Panc1 (cell line): ENCODE measurements at regions not wholly inside any gene's neighbourhood (a gene's known extent, or its start where the extent isn't known, plus 50 kb on each side); places are given as distances from the start of the nearest gene placed in this dataset.

ENCODE experiments used
- CTCF ChIP-seq: fragments of 450-650 bp; IDR thresholded peaks from 2 replicates; pipeline ENCODE4 v1.5.1; 2017; ENCODE audit warnings: mild to moderate bottlenecking
- POLR2AphosphoS5 ChIP-seq: IDR thresholded peaks from 2 replicates; pipeline ENCODE4 v1.6.1; 2012; ENCODE audit warnings: mild to moderate bottlenecking, low read depth, low read length, moderate library complexity
- SIN3A ChIP-seq: IDR thresholded peaks from 2 replicates; pipeline ENCODE4 v1.6.1; 2012; ENCODE audit warnings: low read depth, mild to moderate bottlenecking, low read length, moderate library complexity, borderline replicate concordance; ENCODE audit not compliant: insufficient read depth
- TCF7L2 ChIP-seq: IDR thresholded peaks from 2 replicates; pipeline ENCODE4 v1.6.1; 2011; ENCODE audit warnings: mild to moderate bottlenecking, low read depth, low read length, inconsistent platforms
- TF ChIP-seq, protein P1 (sequence below), 2 experiments: IDR thresholded peaks; 2 replicates each; pipeline ENCODE4 v1.6.1; 2011 to 2012; ENCODE audit warnings: low read depth in 2 of 2, control low read depth in 1 of 2, low read length in 1 of 2, mild to moderate bottlenecking in 1 of 2, moderate library complexity in 1 of 2; ENCODE audit not compliant: insufficient read depth in 1 of 2

GRCh38 chr10:64465653-64466052 lies 944.5 kb downstream of the REEP3 start:
- TF ChIP-seq CTCF (no peak), SIN3A (no peak), POLR2AphosphoS5 (no peak), TCF7L2 (no peak)
- TF ChIP-seq, protein P1, sequence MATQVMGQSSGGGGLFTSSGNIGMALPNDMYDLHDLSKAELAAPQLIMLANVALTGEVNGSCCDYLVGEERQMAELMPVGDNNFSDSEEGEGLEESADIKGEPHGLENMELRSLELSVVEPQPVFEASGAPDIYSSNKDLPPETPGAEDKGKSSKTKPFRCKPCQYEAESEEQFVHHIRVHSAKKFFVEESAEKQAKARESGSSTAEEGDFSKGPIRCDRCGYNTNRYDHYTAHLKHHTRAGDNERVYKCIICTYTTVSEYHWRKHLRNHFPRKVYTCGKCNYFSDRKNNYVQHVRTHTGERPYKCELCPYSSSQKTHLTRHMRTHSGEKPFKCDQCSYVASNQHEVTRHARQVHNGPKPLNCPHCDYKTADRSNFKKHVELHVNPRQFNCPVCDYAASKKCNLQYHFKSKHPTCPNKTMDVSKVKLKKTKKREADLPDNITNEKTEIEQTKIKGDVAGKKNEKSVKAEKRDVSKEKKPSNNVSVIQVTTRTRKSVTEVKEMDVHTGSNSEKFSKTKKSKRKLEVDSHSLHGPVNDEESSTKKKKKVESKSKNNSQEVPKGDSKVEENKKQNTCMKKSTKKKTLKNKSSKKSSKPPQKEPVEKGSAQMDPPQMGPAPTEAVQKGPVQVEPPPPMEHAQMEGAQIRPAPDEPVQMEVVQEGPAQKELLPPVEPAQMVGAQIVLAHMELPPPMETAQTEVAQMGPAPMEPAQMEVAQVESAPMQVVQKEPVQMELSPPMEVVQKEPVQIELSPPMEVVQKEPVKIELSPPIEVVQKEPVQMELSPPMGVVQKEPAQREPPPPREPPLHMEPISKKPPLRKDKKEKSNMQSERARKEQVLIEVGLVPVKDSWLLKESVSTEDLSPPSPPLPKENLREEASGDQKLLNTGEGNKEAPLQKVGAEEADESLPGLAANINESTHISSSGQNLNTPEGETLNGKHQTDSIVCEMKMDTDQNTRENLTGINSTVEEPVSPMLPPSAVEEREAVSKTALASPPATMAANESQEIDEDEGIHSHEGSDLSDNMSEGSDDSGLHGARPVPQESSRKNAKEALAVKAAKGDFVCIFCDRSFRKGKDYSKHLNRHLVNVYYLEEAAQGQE (IDR thresholded peaks at IDR 0.05; ENCODE audit: insufficient read depth in 1 of 2, low read depth in 2 of 2, low read length in 1 of 2) = no peak
